Panc1 (cell line): ENCODE measurements at regions not wholly inside any gene's neighbourhood (a gene's known extent, or its start where the extent isn't known, plus 50 kb on each side); places are given as distances from the start of the nearest gene placed in this dataset.
"Not testable (repeated sequence)": the region's sequence is repeated elsewhere in the genome, so short reads cannot be mapped to it uniquely, and the experiment has no call there.

Experiments
- ATAC-seq: fragments of 200-7000 bp; cut with Tn5 transposase; 2 replicates; pipeline ENCODE4 v1.9.1; 2020; ENCODE audit warnings: mild to moderate bottlenecking, moderate library complexity
- BruUV-seq: library from RNA; stranded (reverse); fragments of 400-500 nt; replicated peaks from 2 replicates; lab custom pipeline; 2021; lab: Mats Ljungman, UMichigan
- CTCF ChIA-PET: fragments of 300-600 bp; sonication (Branson Sonifier 250); formaldehyde crosslinking; loops from one replicate; lab custom pipeline; 2022; ENCODE audit warnings: antibody characterized with exemption; lab: Charles Lee
- POLR2A ChIA-PET: fragments of 300-600 bp; sonication (Branson Sonifier 250); formaldehyde crosslinking; loops from one replicate; lab custom pipeline; 2022; ENCODE audit warnings: antibody characterized with exemption; lab: Charles Lee
- DNase-seq: peaks from one replicate; pipeline ENCODE4 v3.0.0-alpha.2; 2010; ENCODE audit warnings: low read depth, low spot score
- H3K27ac ChIP-seq: 2 replicates; pipeline ENCODE4 v1.5.1; 2011; ENCODE audit warnings: mild to moderate bottlenecking, low read length, inconsistent platforms
- H3K27me3 ChIP-seq: fragments of 200-500 bp; sonication (Bioruptor generic); 2 replicates; pipeline ENCODE4 v1.6.0; 2014; ENCODE audit warnings: low read length, inconsistent platforms; ENCODE audit not compliant: control insufficient read depth, insufficient read depth
- H3K36me3 ChIP-seq: fragments of 200-500 bp; sonication (Bioruptor generic); 2 replicates; pipeline ENCODE4 v1.5.1; 2014; ENCODE audit warnings: inconsistent platforms, mild to moderate bottlenecking, low read length, moderate library complexity; ENCODE audit not compliant: control insufficient read depth, insufficient read depth
- H3K4me1 ChIP-seq: 2 replicates; pipeline ENCODE4 v1.5.1; 2011; ENCODE audit warnings: inconsistent platforms, mild to moderate bottlenecking, low read length, moderate library complexity; ENCODE audit not compliant: control insufficient read depth, insufficient read depth
- H3K4me3 ChIP-seq, 2 experiments: 2 replicates each; pipeline ENCODE4 v1.5.1; 2011 to 2012; ENCODE audit warnings: low read depth in 2 of 2, low read length in 2 of 2, mild to moderate bottlenecking in 2 of 2, inconsistent platforms in 1 of 2, moderate library complexity in 1 of 2
- H3K9me3 ChIP-seq: fragments of 200-500 bp; sonication (Bioruptor generic); 2 replicates; pipeline ENCODE4 v1.5.1; 2014; ENCODE audit warnings: low read depth, mild to moderate bottlenecking, inconsistent platforms, low read length, moderate library complexity; ENCODE audit not compliant: control insufficient read depth, insufficient read depth
- CTCF ChIP-seq: fragments of 450-650 bp; IDR thresholded peaks from 2 replicates; pipeline ENCODE4 v1.5.1; 2017; ENCODE audit warnings: mild to moderate bottlenecking
- POLR2AphosphoS5 ChIP-seq: IDR thresholded peaks from 2 replicates; pipeline ENCODE4 v1.6.1; 2012; ENCODE audit warnings: mild to moderate bottlenecking, low read depth, low read length, moderate library complexity
- REST ChIP-seq, 2 experiments: IDR thresholded peaks; 2 replicates each; pipeline ENCODE4 v1.6.1; 2011 to 2012; ENCODE audit warnings: low read depth in 2 of 2, control low read depth in 1 of 2, low read length in 1 of 2, mild to moderate bottlenecking in 1 of 2, moderate library complexity in 1 of 2; ENCODE audit not compliant: insufficient read depth in 1 of 2
- SIN3A ChIP-seq: IDR thresholded peaks from 2 replicates; pipeline ENCODE4 v1.6.1; 2012; ENCODE audit warnings: low read depth, mild to moderate bottlenecking, low read length, moderate library complexity, borderline replicate concordance; ENCODE audit not compliant: insufficient read depth
- TCF7L2 ChIP-seq: IDR thresholded peaks from 2 replicates; pipeline ENCODE4 v1.6.1; 2011; ENCODE audit warnings: mild to moderate bottlenecking, low read depth, low read length, inconsistent platforms
- in situ Hi-C: cut with HindIII; loops from 2 replicates; pipeline ENCODE4 v1.10.0; 2016; ENCODE audit warnings: low sequenced_read_pairs, low pct_unique_long_range_greater_than_20kb
- intact Hi-C: fragments of 100-400 bp; cut with micrococcal nuclease; formaldehyde crosslinking; loops from one replicate; pipeline ENCODE4 v1.10.0; 2022; ENCODE audit not compliant: unreplicated experiment

GRCh38 chr11:23780231-23780630 is 716.6 kb upstream of the LUZP2 start:
- H3K9me3 ChIP-seq, result no peaks in the 10 kb centered on the region; the same call in 1 of the 2 replicates
- no peaks in the 10 kb centered on the region for H3K4me1 ChIP-seq
- TF ChIP-seq CTCF, result no peak
- no peak for TF ChIP-seq POLR2AphosphoS5
- H3K27me3 ChIP-seq, result no peaks in the 10 kb centered on the region
- intact Hi-C loops, result no loop called here
- no peak overlapping the region for H3K4me3 ChIP-seq
- no peak for DNase-seq
- ATAC-seq, result no peak
- ChIA-PET POLR2A (no interaction called here), CTCF (no interaction called here)
- no TSS peak for BruUV-seq
- no peaks in the 10 kb centered on the region for H3K36me3 ChIP-seq
- no peak overlapping the region for H3K27ac ChIP-seq
- in situ Hi-C loops, result no loop called here

GRCh38 chr11:23781803-23782560 is 714.9 kb upstream of the LUZP2 start:
- Histone ChIP-seq H3K9me3 (no peaks in the 10 kb centered on the region), H3K27ac (no peak overlapping the region), H3K4me3 (no peak overlapping the region), H3K36me3 (no peaks in the 10 kb centered on the region), H3K27me3 (no peaks in the 10 kb centered on the region), H3K4me1 (no peaks in the 10 kb centered on the region)
- in situ Hi-C loops (no loop called here), intact Hi-C loops (no loop called here)
- ATAC-seq (no peak), DNase-seq (no peak)
- no peak for TF ChIP-seq POLR2AphosphoS5
- no peak for TF ChIP-seq REST (IDR thresholded peaks at IDR 0.05; ENCODE audit: insufficient read depth in 1 of 2, low read depth in 2 of 2, low read length in 1 of 2)
- TF ChIP-seq TCF7L2, result no peak
- no peak for TF ChIP-seq SIN3A
- no peak for TF ChIP-seq CTCF
- ChIA-PET CTCF (no interaction called here), POLR2A (no interaction called here)
- BruUV-seq, result no TSS peak

- CTCF ChIA-PET, result not testable (repeated sequence)
Observed at GRCh38 chr11:23786974-23787373, 709.9 kb upstream of the LUZP2 start.

More at GRCh38 chr11:23786974-23787373, 709.9 kb upstream of the LUZP2 start:
- H3K4me3 ChIP-seq, H3K36me3 ChIP-seq, intact Hi-C loops, H3K27me3 ChIP-seq, H3K27ac ChIP-seq, DNase-seq, POLR2A ChIA-PET, ATAC-seq, H3K9me3 ChIP-seq, in situ Hi-C loops, BruUV-seq, H3K4me1 ChIP-seq: not testable (repeated sequence)
